CD14-positive monocyte (primary cell): ENCODE measurements at regions not wholly inside any gene's neighbourhood (a gene's known extent, or its start where the extent isn't known, plus 50 kb on each side); places are given as distances from the start of the nearest gene placed in this dataset.

ENCODE experiments used
- DNase-seq, 3 donors: peaks; one replicate each; pipeline ENCODE4 v3.0.0-alpha.2; 2011 to 2022
- H2AFZ ChIP-seq: 2 replicates; pipeline ENCODE4 v1.6.0; 2012; ENCODE audit warnings: mild to moderate bottlenecking, low read depth, low read length, inconsistent platforms; ENCODE audit not compliant: insufficient read depth, poor library complexity, severe bottlenecking
- H3K27ac ChIP-seq, 2 donors: 1 replicate in 1 of 2; 2 replicates in 1 of 2; pipeline ENCODE4 v1.5.1; 2012 to 2013; ENCODE audit warnings: low read length in 2 of 2, control low read depth in 1 of 2, inconsistent platforms in 1 of 2, low read depth in 1 of 2, mild to moderate bottlenecking in 1 of 2
- H3K27me3 ChIP-seq, 2 donors: one replicate each; pipeline versions ENCODE4 v1.6.0 to v1.6.1; 2011 to 2013; ENCODE audit warnings: low read length in 2 of 2; ENCODE audit not compliant: control insufficient read depth in 2 of 2, insufficient read depth in 2 of 2
- H3K36me3 ChIP-seq, 2 donors: replicated peaks in 1 of 2; 1 replicate in 1 of 2; 2 replicates in 1 of 2; pipeline versions ENCODE4 v1.5.1 to v1.6.1; 2012 to 2013; ENCODE audit warnings: low read length in 2 of 2, control low read depth in 1 of 2, inconsistent platforms in 1 of 2, mild to moderate bottlenecking in 1 of 2; ENCODE audit not compliant: insufficient read depth in 2 of 2, control insufficient read depth in 1 of 2
- H3K4me1 ChIP-seq, 2 donors: 1 replicate in 1 of 2; 2 replicates in 1 of 2; pipeline versions ENCODE4 v1.5.1 to v1.6.1; 2012 to 2013; ENCODE audit warnings: low read length in 2 of 2, control low read depth in 1 of 2, inconsistent platforms in 1 of 2, mild to moderate bottlenecking in 1 of 2, moderate library complexity in 1 of 2; ENCODE audit not compliant: insufficient read depth in 2 of 2, control insufficient read depth in 1 of 2
- H3K4me2 ChIP-seq: replicated peaks from 2 replicates; pipeline ENCODE3; 2012; ENCODE audit warnings: low read length, moderate library complexity, mild to moderate bottlenecking; ENCODE audit not compliant: poor library complexity, severe bottlenecking; ENCODE audit errors: extremely low read depth
- H3K4me3 ChIP-seq, 3 experiments: fragments of 200-600 bp in 1 of 3; sonication (generic) in 1 of 3; replicated peaks in 1 of 3; 1 replicate in 2 of 3; 2 replicates in 1 of 3; pipeline ENCODE4 v1.5.1; 2011 to 2013; ENCODE audit warnings: low read length in 3 of 3, mild to moderate bottlenecking in 3 of 3, control low read depth in 2 of 3, low read depth in 2 of 3, inconsistent platforms in 1 of 3, moderate library complexity in 1 of 3
- H3K79me2 ChIP-seq: 2 replicates; pipeline ENCODE4 v1.6.0; 2012; ENCODE audit warnings: mild to moderate bottlenecking, control low read depth, inconsistent platforms, low read length, moderate library complexity; ENCODE audit not compliant: insufficient read depth
- H3K9ac ChIP-seq: 2 replicates; pipeline ENCODE4 v1.6.0; 2017; ENCODE audit warnings: low read length, mild to moderate bottlenecking; ENCODE audit not compliant: insufficient read depth, poor library complexity, severe bottlenecking
- H3K9me3 ChIP-seq, 2 donors: replicated peaks in 1 of 2; 1 replicate in 1 of 2; 2 replicates in 1 of 2; pipeline versions ENCODE4 v1.5.1 to v1.6.1; 2012 to 2013; ENCODE audit warnings: low read length in 2 of 2, control low read depth in 1 of 2; ENCODE audit not compliant: control insufficient read depth in 1 of 2, insufficient read depth in 1 of 2
- H4K20me1 ChIP-seq: 2 replicates; pipeline ENCODE4 v1.6.0; 2012; ENCODE audit warnings: mild to moderate bottlenecking, low read length, control low read depth, moderate library complexity; ENCODE audit not compliant: insufficient read depth
- H3K27ac Mint-ChIP-seq, 7 donors: one replicate each; pipeline ENCODE4 v1.8.0; 2020; ENCODE audit warnings: mild to moderate bottlenecking in 7 of 7, mixed read lengths in 7 of 7, moderate library complexity in 6 of 7, inconsistent platforms in 2 of 7
- H3K27me3 Mint-ChIP-seq, 3 donors: one replicate each; pipeline ENCODE4 v1.8.0; 2021 to 2022; ENCODE audit warnings: low read depth in 3 of 3, mild to moderate bottlenecking in 3 of 3, mixed read lengths in 3 of 3, moderate library complexity in 3 of 3, inconsistent platforms in 1 of 3
- H3K36me3 Mint-ChIP-seq, 2 donors: one replicate each; pipeline ENCODE4 v1.8.0; 2020; ENCODE audit warnings: mixed read lengths in 2 of 2, inconsistent platforms in 1 of 2, mild to moderate bottlenecking in 1 of 2
- H3K4me1 Mint-ChIP-seq: one replicate; pipeline ENCODE4 v1.8.0; 2020; ENCODE audit warnings: mild to moderate bottlenecking, mixed read lengths
- H3K4me3 Mint-ChIP-seq, 2 donors: one replicate each; pipeline ENCODE4 v1.8.0; 2020; ENCODE audit warnings: mild to moderate bottlenecking in 2 of 2, mixed read lengths in 2 of 2, moderate library complexity in 1 of 2
- H3K9me3 Mint-ChIP-seq, 7 donors: one replicate each; pipeline ENCODE4 v1.8.0; 2020 to 2022; ENCODE audit warnings: mixed read lengths in 7 of 7, mild to moderate bottlenecking in 6 of 7, moderate library complexity in 6 of 7, inconsistent platforms in 2 of 7
- WGBS: methylation state at CpG from one replicate; pipeline ENCODE4 v1.1.5; 2013; ENCODE audit warnings: missing lambda C conversion rate; ENCODE audit not compliant: insufficient coverage; 5-methylcytosine and 5-hydroxymethylcytosine counted together
- intact Hi-C, 2 donors: fragments of 100-400 bp; cut with micrococcal nuclease; formaldehyde crosslinking; loops; one replicate each; pipeline versions ENCODE4 v1.15.0 to v1.15.1; 2023
- TF ChIP-seq, protein P1 (sequence below): fragments of 200-600 bp; IDR thresholded peaks from one replicate; pipeline ENCODE4 v1.8.0; 2022; ENCODE audit warnings: antibody characterized with exemption, mild to moderate bottlenecking

DNA sequence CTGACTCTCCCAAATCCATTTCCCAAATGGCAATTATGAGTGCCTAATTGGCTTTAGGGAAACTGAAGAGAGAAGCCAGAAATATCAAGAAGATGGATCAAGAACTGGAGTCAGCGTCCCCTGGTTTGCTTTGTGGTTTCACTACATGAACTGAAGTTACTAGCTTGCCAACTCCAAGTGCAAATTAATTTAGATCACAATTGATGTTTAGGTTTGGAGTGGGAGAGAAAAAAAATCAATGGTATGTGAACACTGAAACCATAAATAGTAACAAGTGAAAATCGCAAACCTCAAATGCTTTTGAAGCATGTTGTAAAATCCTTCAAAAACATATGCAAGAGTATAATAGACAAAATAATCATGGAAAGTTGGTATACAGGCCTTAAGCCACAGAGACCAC, 1528.6 kb upstream of the SLC10A2 start:
- Histone ChIP-seq H3K79me2 (no peaks in the 10 kb centered on the region), H3K4me3 (no peak overlapping the region), H3K36me3 (no peaks in the 10 kb centered on the region), H2AFZ (no peak overlapping the region), H3K4me2 (no peak overlapping the region), H3K9ac (no peak overlapping the region), H3K4me1 (no peaks in the 10 kb centered on the region), H3K27ac (no peak overlapping the region), H4K20me1 (no peaks in the 10 kb centered on the region), H3K9me3 (no peaks in the 10 kb centered on the region), H3K27me3 (no peaks in the 10 kb centered on the region)
- Mint-ChIP-seq H3K27me3 (peaks cover 0 to 2% (median 0%) of the 10 kb centered on the region in 3 donors), H3K36me3 (no peaks in the 10 kb centered on the region), H3K4me1 (no peaks in the 10 kb centered on the region), H3K27ac (no peak overlapping the region), H3K4me3 (no peak overlapping the region), H3K9me3 (peaks cover 0 to 5% (median 0%) of the 10 kb centered on the region in 7 donors)
- WGBS: no CpG with 5 or more reads among the region's 2 CpGs
- TF ChIP-seq, protein P1, sequence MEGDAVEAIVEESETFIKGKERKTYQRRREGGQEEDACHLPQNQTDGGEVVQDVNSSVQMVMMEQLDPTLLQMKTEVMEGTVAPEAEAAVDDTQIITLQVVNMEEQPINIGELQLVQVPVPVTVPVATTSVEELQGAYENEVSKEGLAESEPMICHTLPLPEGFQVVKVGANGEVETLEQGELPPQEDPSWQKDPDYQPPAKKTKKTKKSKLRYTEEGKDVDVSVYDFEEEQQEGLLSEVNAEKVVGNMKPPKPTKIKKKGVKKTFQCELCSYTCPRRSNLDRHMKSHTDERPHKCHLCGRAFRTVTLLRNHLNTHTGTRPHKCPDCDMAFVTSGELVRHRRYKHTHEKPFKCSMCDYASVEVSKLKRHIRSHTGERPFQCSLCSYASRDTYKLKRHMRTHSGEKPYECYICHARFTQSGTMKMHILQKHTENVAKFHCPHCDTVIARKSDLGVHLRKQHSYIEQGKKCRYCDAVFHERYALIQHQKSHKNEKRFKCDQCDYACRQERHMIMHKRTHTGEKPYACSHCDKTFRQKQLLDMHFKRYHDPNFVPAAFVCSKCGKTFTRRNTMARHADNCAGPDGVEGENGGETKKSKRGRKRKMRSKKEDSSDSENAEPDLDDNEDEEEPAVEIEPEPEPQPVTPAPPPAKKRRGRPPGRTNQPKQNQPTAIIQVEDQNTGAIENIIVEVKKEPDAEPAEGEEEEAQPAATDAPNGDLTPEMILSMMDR: no peak
- DNase-seq: no peak
- intact Hi-C loops: no loop called here

DNA sequence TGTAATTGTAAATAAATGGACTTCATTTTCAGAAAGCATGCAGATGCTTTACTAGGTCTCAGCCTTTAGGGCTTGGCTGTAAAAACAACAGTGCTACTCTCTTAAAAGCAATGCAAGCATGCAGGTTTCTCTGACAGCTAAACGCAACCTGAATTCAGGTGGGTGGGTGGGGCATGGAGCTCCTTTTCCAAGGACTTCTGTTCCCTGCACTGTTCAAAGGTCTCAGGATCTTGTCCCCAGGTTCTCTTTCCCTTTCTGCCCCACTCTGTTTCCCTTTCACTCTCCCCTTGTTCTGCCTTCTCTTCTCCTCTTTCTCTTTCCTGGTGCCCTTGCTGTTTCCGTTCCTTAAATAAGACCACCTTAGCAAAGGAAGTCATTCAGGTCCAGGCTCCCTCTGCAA, 1527.5 kb upstream of the SLC10A2 start:
- Histone ChIP-seq H3K4me1 (no peaks in the 10 kb centered on the region), H3K36me3 (no peaks in the 10 kb centered on the region), H3K27ac (no peak overlapping the region), H4K20me1 (no peaks in the 10 kb centered on the region), H3K79me2 (no peaks in the 10 kb centered on the region), H3K27me3 (no peaks in the 10 kb centered on the region), H3K4me2 (no peak overlapping the region), H3K9me3 (no peaks in the 10 kb centered on the region), H2AFZ (no peak overlapping the region), H3K4me3 (no peak overlapping the region), H3K9ac (no peak overlapping the region)
- H3K4me3 Mint-ChIP-seq: no peak overlapping the region
- DNase-seq: no peak
- peaks cover 0 to 2% (median 0%) of the 10 kb centered on the region in 3 donors for H3K27me3 Mint-ChIP-seq
- H3K27ac Mint-ChIP-seq: no peak overlapping the region
- intact Hi-C loops: no loop called here
- H3K36me3 Mint-ChIP-seq: no peaks in the 10 kb centered on the region
- TF ChIP-seq, protein P1: no peak
- H3K4me1 Mint-ChIP-seq: no peaks in the 10 kb centered on the region
- WGBS: 75% methylated on average over 1 of the region's 2 CpGs
- peaks cover 0 to 5% (median 0%) of the 10 kb centered on the region in 7 donors for H3K9me3 Mint-ChIP-seq
